ENCODE measurements at regions not wholly inside any gene's neighbourhood (a gene's known extent, or its start where the extent isn't known, plus 50 kb on each side); places are given as distances from the start of the nearest gene placed in this dataset.

GRCh38 chr6:144896289-144896688 is 611.2 kb downstream of the UTRN start:
- TF ChIP-seq, protein P1, sequence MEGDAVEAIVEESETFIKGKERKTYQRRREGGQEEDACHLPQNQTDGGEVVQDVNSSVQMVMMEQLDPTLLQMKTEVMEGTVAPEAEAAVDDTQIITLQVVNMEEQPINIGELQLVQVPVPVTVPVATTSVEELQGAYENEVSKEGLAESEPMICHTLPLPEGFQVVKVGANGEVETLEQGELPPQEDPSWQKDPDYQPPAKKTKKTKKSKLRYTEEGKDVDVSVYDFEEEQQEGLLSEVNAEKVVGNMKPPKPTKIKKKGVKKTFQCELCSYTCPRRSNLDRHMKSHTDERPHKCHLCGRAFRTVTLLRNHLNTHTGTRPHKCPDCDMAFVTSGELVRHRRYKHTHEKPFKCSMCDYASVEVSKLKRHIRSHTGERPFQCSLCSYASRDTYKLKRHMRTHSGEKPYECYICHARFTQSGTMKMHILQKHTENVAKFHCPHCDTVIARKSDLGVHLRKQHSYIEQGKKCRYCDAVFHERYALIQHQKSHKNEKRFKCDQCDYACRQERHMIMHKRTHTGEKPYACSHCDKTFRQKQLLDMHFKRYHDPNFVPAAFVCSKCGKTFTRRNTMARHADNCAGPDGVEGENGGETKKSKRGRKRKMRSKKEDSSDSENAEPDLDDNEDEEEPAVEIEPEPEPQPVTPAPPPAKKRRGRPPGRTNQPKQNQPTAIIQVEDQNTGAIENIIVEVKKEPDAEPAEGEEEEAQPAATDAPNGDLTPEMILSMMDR (conservative IDR thresholded peaks at IDR 0.05; ENCODE audit: low read length) = no peak
- no peak for DNase-seq (ENCODE audit: low read depth)
- H3K4me3 ChIP-seq (ENCODE audit: low read length) = no peak overlapping the region

DNA sequence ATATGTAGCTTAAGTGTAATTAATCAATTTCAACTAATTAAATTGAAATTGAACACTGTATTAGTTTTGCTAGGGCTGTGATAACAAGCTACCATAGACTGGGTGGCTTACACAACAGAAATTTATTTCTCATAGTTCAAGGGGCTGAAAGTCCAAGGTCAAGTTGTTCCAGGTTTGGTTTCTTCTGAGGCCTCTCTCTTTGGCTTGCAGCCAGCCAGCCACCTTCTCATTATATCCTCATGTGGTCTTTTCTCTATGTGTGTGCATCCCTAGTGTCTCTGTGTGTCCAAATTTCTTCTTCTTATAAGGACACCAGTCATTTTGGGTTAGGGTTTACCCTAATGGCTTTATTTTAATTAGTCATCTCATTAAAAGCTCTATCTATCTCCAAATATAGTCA is 611.7 kb downstream of the UTRN start:
- no peak for DNase-seq (ENCODE audit: low read depth)
- no peak overlapping the region for H3K4me3 ChIP-seq (ENCODE audit: low read length)
- TF ChIP-seq, protein P1 (conservative IDR thresholded peaks at IDR 0.05; ENCODE audit: low read length) = no peak

GRCh38 chr6:144897441-144897921 is 612.3 kb downstream of the UTRN start:
- TF ChIP-seq, protein P1 (conservative IDR thresholded peaks at IDR 0.05; ENCODE audit: low read length) = no peak
- no peak overlapping the region for H3K4me3 ChIP-seq (ENCODE audit: low read length)
- peak; percentile 90 for DNase-seq (ENCODE audit: low read depth)

DNA sequence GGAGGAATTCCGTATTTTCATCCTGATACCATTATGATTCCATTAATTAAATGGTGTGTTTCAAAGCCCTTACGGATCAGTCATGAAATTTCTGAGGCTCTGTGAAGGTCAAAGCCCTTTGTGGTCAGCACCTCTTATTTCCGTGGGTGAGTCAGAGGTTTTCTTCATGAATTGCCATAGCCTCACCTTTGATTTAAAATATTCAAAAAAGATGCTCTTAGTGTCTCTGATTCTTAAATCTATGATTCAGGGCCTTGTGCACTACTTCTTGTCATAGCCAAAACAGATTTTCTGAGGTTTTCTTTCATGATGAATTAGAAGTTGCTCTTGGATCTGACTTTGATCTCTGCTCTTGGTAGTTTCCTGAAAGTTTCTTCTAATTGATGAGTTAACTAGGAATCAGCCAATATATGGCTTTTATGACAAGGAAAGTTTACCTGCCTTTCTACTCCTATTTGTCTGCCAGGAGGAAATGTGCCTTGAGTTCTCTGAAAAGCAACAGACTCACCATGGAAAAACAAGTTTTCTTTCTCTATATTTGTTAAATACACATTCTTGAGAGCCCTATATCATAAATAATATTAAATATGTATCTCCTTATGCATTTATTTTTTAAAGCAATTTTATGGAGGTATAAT is 613.0 kb downstream of the UTRN start:
- peak; percentile 68 for DNase-seq (ENCODE audit: low read depth)
- H3K4me3 ChIP-seq (ENCODE audit: low read length) = no peak overlapping the region
- TF ChIP-seq, protein P1 (conservative IDR thresholded peaks at IDR 0.05; ENCODE audit: low read length) = no peak

DNA sequence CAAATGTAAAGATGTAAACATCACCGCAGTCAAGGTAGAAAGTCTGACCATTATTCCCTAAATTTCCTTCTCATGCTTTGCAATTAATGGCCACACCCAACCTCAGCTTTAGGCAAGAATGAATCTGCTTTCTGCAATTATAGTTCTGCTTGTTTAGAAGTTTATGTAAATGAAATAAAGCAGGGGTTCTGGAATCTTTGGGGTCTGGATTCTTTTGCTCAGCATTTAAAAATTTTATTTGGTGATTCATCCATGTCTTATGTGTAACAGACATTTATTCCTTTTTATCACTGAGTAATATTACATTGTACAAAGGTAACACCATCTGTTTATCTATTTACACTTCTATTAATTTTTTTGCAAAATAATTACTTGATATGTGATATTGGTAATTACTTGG is 613.6 kb downstream of the UTRN start:
- peak; percentile 51 for DNase-seq (ENCODE audit: low read depth)
- TF ChIP-seq, protein P1 (conservative IDR thresholded peaks at IDR 0.05; ENCODE audit: low read length) = no peak
- H3K4me3 ChIP-seq (ENCODE audit: low read length) = no peak overlapping the region

GRCh38 chr6:144899161-144899560 is 614.0 kb downstream of the UTRN start:
- TF ChIP-seq, protein P1 (conservative IDR thresholded peaks at IDR 0.05; ENCODE audit: low read length) = no peak
- H3K4me3 ChIP-seq (ENCODE audit: low read length) = no peak overlapping the region
- DNase-seq (ENCODE audit: low read depth) = peak; percentile 95

DNA sequence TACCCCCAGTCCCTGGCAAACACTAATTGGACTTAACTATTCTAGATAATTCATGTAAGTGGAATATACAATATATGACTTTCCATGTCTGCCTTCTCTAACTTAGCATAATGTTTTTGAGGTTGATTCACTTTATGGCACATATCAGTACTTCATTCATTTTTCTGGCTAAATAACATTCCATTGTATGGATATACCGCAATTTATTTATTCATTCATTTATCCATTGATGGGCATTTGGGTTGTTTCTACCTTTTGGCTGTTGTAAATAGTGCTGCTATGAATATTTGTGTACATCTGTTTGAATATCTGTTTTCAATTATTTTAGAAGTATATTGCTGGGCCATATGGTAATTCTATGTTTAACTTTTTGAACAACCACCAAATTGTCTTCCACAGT is 616.3 kb downstream of the UTRN start:
- TF ChIP-seq, protein P1 (conservative IDR thresholded peaks at IDR 0.05; ENCODE audit: low read length) = no peak
- no peak overlapping the region for H3K4me3 ChIP-seq (ENCODE audit: low read length)
- DNase-seq (ENCODE audit: low read depth) = no peak

Data from AG10803 (cell line).